CD14-positive monocyte (primary cell): ENCODE measurements at regions not wholly inside any gene's neighbourhood (a gene's known extent, or its start where the extent isn't known, plus 50 kb on each side); places are given as distances from the start of the nearest gene placed in this dataset.

Experiments
- DNase-seq, 3 donors: peaks; one replicate each; pipeline ENCODE4 v3.0.0-alpha.2; 2011 to 2022
- H2AFZ ChIP-seq: 2 replicates; pipeline ENCODE4 v1.6.0; 2012; ENCODE audit warnings: mild to moderate bottlenecking, low read depth, low read length, inconsistent platforms; ENCODE audit not compliant: insufficient read depth, poor library complexity, severe bottlenecking
- H3K27ac ChIP-seq, 2 donors: 1 replicate in 1 of 2; 2 replicates in 1 of 2; pipeline ENCODE4 v1.5.1; 2012 to 2013; ENCODE audit warnings: low read length in 2 of 2, control low read depth in 1 of 2, inconsistent platforms in 1 of 2, low read depth in 1 of 2, mild to moderate bottlenecking in 1 of 2
- H3K27me3 ChIP-seq, 2 donors: one replicate each; pipeline versions ENCODE4 v1.6.0 to v1.6.1; 2011 to 2013; ENCODE audit warnings: low read length in 2 of 2; ENCODE audit not compliant: control insufficient read depth in 2 of 2, insufficient read depth in 2 of 2
- H3K36me3 ChIP-seq, 2 donors: replicated peaks in 1 of 2; 1 replicate in 1 of 2; 2 replicates in 1 of 2; pipeline versions ENCODE4 v1.5.1 to v1.6.1; 2012 to 2013; ENCODE audit warnings: low read length in 2 of 2, control low read depth in 1 of 2, inconsistent platforms in 1 of 2, mild to moderate bottlenecking in 1 of 2; ENCODE audit not compliant: insufficient read depth in 2 of 2, control insufficient read depth in 1 of 2
- H3K4me1 ChIP-seq, 2 donors: 1 replicate in 1 of 2; 2 replicates in 1 of 2; pipeline versions ENCODE4 v1.5.1 to v1.6.1; 2012 to 2013; ENCODE audit warnings: low read length in 2 of 2, control low read depth in 1 of 2, inconsistent platforms in 1 of 2, mild to moderate bottlenecking in 1 of 2, moderate library complexity in 1 of 2; ENCODE audit not compliant: insufficient read depth in 2 of 2, control insufficient read depth in 1 of 2
- H3K4me2 ChIP-seq: replicated peaks from 2 replicates; pipeline ENCODE3; 2012; ENCODE audit warnings: low read length, moderate library complexity, mild to moderate bottlenecking; ENCODE audit not compliant: poor library complexity, severe bottlenecking; ENCODE audit errors: extremely low read depth
- H3K4me3 ChIP-seq, 3 experiments: fragments of 200-600 bp in 1 of 3; sonication (generic) in 1 of 3; replicated peaks in 1 of 3; 1 replicate in 2 of 3; 2 replicates in 1 of 3; pipeline ENCODE4 v1.5.1; 2011 to 2013; ENCODE audit warnings: low read length in 3 of 3, mild to moderate bottlenecking in 3 of 3, control low read depth in 2 of 3, low read depth in 2 of 3, inconsistent platforms in 1 of 3, moderate library complexity in 1 of 3
- H3K79me2 ChIP-seq: 2 replicates; pipeline ENCODE4 v1.6.0; 2012; ENCODE audit warnings: mild to moderate bottlenecking, control low read depth, inconsistent platforms, low read length, moderate library complexity; ENCODE audit not compliant: insufficient read depth
- H3K9ac ChIP-seq: 2 replicates; pipeline ENCODE4 v1.6.0; 2017; ENCODE audit warnings: low read length, mild to moderate bottlenecking; ENCODE audit not compliant: insufficient read depth, poor library complexity, severe bottlenecking
- H3K9me3 ChIP-seq, 2 donors: replicated peaks in 1 of 2; 1 replicate in 1 of 2; 2 replicates in 1 of 2; pipeline versions ENCODE4 v1.5.1 to v1.6.1; 2012 to 2013; ENCODE audit warnings: low read length in 2 of 2, control low read depth in 1 of 2; ENCODE audit not compliant: control insufficient read depth in 1 of 2, insufficient read depth in 1 of 2
- H4K20me1 ChIP-seq: 2 replicates; pipeline ENCODE4 v1.6.0; 2012; ENCODE audit warnings: mild to moderate bottlenecking, low read length, control low read depth, moderate library complexity; ENCODE audit not compliant: insufficient read depth
- H3K27ac Mint-ChIP-seq, 7 donors: one replicate each; pipeline ENCODE4 v1.8.0; 2020; ENCODE audit warnings: mild to moderate bottlenecking in 7 of 7, mixed read lengths in 7 of 7, moderate library complexity in 6 of 7, inconsistent platforms in 2 of 7
- H3K27me3 Mint-ChIP-seq, 3 donors: one replicate each; pipeline ENCODE4 v1.8.0; 2021 to 2022; ENCODE audit warnings: low read depth in 3 of 3, mild to moderate bottlenecking in 3 of 3, mixed read lengths in 3 of 3, moderate library complexity in 3 of 3, inconsistent platforms in 1 of 3
- H3K36me3 Mint-ChIP-seq, 2 donors: one replicate each; pipeline ENCODE4 v1.8.0; 2020; ENCODE audit warnings: mixed read lengths in 2 of 2, inconsistent platforms in 1 of 2, mild to moderate bottlenecking in 1 of 2
- H3K4me1 Mint-ChIP-seq: one replicate; pipeline ENCODE4 v1.8.0; 2020; ENCODE audit warnings: mild to moderate bottlenecking, mixed read lengths
- H3K4me3 Mint-ChIP-seq, 2 donors: one replicate each; pipeline ENCODE4 v1.8.0; 2020; ENCODE audit warnings: mild to moderate bottlenecking in 2 of 2, mixed read lengths in 2 of 2, moderate library complexity in 1 of 2
- H3K9me3 Mint-ChIP-seq, 7 donors: one replicate each; pipeline ENCODE4 v1.8.0; 2020 to 2022; ENCODE audit warnings: mixed read lengths in 7 of 7, mild to moderate bottlenecking in 6 of 7, moderate library complexity in 6 of 7, inconsistent platforms in 2 of 7
- WGBS: methylation state at CpG from one replicate; pipeline ENCODE4 v1.1.5; 2013; ENCODE audit warnings: missing lambda C conversion rate; ENCODE audit not compliant: insufficient coverage; 5-methylcytosine and 5-hydroxymethylcytosine counted together
- intact Hi-C, 2 donors: fragments of 100-400 bp; cut with micrococcal nuclease; formaldehyde crosslinking; loops; one replicate each; pipeline versions ENCODE4 v1.15.0 to v1.15.1; 2023
- TF ChIP-seq, protein P1 (sequence below): fragments of 200-600 bp; IDR thresholded peaks from one replicate; pipeline ENCODE4 v1.8.0; 2022; ENCODE audit warnings: antibody characterized with exemption, mild to moderate bottlenecking

DNA sequence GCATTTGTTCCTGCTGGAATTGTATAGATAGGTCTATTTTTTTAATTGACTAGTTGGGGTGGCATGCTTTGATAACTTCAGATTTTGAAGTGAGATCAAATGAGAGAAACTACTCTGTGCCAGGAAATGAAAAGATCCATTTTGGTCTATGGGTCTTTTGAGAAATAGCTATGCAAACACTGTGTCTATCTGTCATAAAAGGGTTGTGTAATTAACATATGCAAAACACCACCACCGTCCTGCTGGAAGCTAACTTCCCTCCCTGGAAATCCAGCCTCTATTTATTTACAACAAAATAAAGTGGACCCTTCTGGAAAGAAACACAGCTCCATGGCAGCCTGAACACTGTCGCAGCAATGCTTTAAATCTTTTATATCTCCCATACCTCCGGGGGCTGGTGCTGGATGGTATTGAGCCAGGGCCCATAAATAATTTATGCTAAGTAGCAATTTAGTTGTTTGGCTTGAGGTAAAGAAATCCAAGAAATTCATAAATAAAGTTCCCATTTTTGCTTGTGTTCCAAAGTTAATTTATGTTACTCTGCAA lies 244.2 kb upstream of the POU3F2 start:
- H3K4me3 Mint-ChIP-seq = no peak overlapping the region
- no peaks in the 10 kb centered on the region for H3K4me1 ChIP-seq
- H3K9ac ChIP-seq = no peak overlapping the region
- H3K27ac Mint-ChIP-seq = no peak overlapping the region
- no peak for DNase-seq
- H4K20me1 ChIP-seq = no peaks in the 10 kb centered on the region
- 43% methylated on average over 1 of the region's 3 CpGs for WGBS
- H2AFZ ChIP-seq = no peak overlapping the region
- H3K79me2 ChIP-seq = no peaks in the 10 kb centered on the region
- H3K4me2 ChIP-seq = no peak overlapping the region
- no peaks in the 10 kb centered on the region for H3K9me3 ChIP-seq
- no peaks in the 10 kb centered on the region for H3K36me3 Mint-ChIP-seq
- H3K27ac ChIP-seq = no peak overlapping the region
- H3K4me1 Mint-ChIP-seq = no peaks in the 10 kb centered on the region
- no peaks in the 10 kb centered on the region for H3K27me3 Mint-ChIP-seq
- no peaks in the 10 kb centered on the region for H3K9me3 Mint-ChIP-seq
- H3K27me3 ChIP-seq = no peaks in the 10 kb centered on the region
- TF ChIP-seq, protein P1, sequence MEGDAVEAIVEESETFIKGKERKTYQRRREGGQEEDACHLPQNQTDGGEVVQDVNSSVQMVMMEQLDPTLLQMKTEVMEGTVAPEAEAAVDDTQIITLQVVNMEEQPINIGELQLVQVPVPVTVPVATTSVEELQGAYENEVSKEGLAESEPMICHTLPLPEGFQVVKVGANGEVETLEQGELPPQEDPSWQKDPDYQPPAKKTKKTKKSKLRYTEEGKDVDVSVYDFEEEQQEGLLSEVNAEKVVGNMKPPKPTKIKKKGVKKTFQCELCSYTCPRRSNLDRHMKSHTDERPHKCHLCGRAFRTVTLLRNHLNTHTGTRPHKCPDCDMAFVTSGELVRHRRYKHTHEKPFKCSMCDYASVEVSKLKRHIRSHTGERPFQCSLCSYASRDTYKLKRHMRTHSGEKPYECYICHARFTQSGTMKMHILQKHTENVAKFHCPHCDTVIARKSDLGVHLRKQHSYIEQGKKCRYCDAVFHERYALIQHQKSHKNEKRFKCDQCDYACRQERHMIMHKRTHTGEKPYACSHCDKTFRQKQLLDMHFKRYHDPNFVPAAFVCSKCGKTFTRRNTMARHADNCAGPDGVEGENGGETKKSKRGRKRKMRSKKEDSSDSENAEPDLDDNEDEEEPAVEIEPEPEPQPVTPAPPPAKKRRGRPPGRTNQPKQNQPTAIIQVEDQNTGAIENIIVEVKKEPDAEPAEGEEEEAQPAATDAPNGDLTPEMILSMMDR = no peak
- intact Hi-C loops = no loop called here
- no peak overlapping the region for H3K4me3 ChIP-seq
- H3K36me3 ChIP-seq = no peaks in the 10 kb centered on the region

DNA sequence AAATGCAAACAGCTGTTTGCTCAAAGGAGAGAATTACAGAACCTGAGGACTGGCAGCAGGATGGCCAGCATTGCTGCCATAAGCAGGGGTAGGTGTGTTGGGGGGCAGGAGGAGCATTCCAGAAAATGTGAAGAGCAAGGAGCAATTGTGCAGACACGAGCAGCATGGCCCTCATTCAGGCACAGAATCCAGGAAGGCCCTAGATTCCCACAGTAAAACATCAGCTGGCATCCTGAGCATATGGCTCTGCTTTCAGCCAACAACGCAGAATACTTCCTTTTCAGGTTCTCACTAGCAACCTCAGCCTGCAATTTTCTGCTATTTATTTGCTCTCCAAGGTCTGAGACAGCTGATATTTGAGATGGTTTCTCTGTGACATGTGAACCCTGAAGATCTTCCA lies 243.4 kb upstream of the POU3F2 start:
- H3K4me3 ChIP-seq = no peak overlapping the region
- H3K79me2 ChIP-seq = no peaks in the 10 kb centered on the region
- no peaks in the 10 kb centered on the region for H3K9me3 ChIP-seq
- DNase-seq = no peak
- Mint-ChIP-seq H3K27ac (no peak overlapping the region), H3K4me1 (no peaks in the 10 kb centered on the region), H3K4me3 (no peak overlapping the region), H3K36me3 (no peaks in the 10 kb centered on the region), H3K9me3 (peaks cover 0 to 1% (median 0%) of the 10 kb centered on the region in 7 donors), H3K27me3 (no peaks in the 10 kb centered on the region)
- no peak overlapping the region for H3K9ac ChIP-seq
- H3K36me3 ChIP-seq = no peaks in the 10 kb centered on the region
- no peak overlapping the region for H2AFZ ChIP-seq
- H3K4me1 ChIP-seq = no peaks in the 10 kb centered on the region
- 0% methylated on average over 1 of the region's 2 CpGs for WGBS
- no peak overlapping the region for H3K27ac ChIP-seq
- H3K4me2 ChIP-seq = no peak overlapping the region
- H4K20me1 ChIP-seq = no peaks in the 10 kb centered on the region
- intact Hi-C loops = no loop called here
- TF ChIP-seq, protein P1 = no peak
- H3K27me3 ChIP-seq = no peaks in the 10 kb centered on the region
